SK-MEL-5 (cell line): ENCODE measurements at regions not wholly inside any gene's neighbourhood (a gene's known extent, or its start where the extent isn't known, plus 50 kb on each side); places are given as distances from the start of the nearest gene placed in this dataset.
"Not testable (repeated sequence)": the region's sequence is repeated elsewhere in the genome, so short reads cannot be mapped to it uniquely, and the experiment has no call there.

Experiments
- DNase-seq: peaks from one replicate; pipeline ENCODE4 v3.0.0-alpha.2; 2016; ENCODE audit warnings: low read depth, low spot score
- in situ Hi-C: cut with HindIII; loops from 2 replicates; pipeline ENCODE4 v1.10.0; 2016; ENCODE audit warnings: low sequenced_read_pairs, high pct_unique_total_duplicates, low pct_unique_long_range_greater_than_20kb

- no peak for DNase-seq
- in situ Hi-C loops, result no loop called here
These were observed 165.2 kb downstream of the TMEM200C start for GRCh38 chr18:5729983-5730699.

DNA sequence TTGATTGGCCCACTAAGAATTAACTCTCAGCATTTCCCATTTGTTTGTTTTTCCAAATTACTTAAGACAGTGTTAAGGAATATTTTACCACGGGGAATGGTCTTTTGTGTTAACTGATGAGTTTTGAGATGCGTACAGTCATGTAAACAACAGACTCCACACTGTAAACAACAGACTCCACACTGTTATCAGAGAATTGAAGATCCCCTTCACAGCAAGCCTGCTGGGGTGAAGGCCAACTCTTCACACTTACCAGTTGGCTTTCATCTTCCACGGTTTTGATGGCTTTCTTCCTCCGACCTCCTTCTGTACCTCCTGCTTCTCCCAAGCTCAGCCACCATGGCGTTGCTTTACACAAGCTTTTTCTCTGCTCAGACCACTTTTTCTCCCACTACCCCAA is 166.8 kb downstream of the TMEM200C start:
- in situ Hi-C loops, result no loop called here
- no peak for DNase-seq

DNA sequence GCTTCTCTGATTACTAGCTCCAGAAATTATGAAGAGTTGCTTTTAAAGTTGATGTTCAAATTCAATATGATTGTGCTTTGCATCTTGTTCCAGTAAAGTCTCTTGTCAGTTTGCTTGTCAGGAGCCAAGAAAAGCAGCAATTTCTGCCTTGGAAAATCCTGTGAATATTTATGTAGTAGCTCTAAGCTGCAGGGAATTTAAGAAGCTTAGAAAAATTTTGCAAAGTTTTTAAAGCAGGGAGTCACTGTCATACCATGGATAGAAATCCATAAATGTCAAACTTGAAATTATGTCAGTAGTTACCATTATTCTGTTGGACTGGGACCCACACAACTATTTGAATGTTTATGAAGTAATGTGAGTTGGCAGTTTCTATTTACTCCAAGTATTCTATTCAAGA is 169.3 kb downstream of the TMEM200C start:
- DNase-seq, result no peak
- in situ Hi-C loops, result no loop called here

- in situ Hi-C loops, result no loop called here
- no peak for DNase-seq
These were observed 173.4 kb downstream of the TMEM200C start for GRCh38 chr18:5721924-5722323.

DNA sequence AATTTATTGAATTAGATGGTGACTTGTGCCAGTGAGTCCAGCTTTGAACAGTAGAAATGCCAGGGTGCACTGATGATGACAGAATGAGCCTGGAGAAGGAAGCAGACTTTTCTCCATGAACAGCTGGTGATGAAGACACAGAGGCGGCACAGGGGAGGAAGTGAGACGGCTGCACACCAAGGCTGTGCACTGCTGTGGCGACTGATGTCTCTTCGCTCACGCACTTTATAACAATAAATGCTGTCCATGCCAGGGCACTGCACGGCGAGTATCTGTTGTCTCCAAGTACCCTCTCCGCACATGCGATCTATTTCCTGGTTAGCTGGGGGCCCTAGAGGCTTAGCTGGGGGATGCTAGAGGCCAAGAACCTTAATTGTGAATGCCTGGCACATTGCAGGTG is 175.2 kb downstream of the TMEM200C start:
- in situ Hi-C loops, result no loop called here

DNA sequence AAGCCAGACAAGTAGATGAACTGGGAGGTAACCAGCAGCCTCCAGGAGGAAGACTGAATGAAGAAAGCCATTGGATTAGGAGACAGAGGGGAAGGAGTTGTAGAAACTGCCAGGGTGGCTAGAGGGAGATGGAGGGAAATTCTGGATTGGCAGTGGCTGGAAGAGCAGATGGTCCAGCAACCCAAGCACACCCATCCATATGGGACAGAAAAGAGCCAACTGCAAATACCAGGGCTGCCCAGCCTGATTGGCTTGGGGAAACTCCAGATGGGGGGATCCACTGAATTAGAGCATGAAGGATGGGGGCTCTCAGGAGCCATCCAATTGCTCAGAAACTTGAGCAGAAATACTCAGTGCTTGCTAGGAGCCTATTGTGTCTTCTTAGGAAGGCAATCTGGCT is 173.5 kb upstream of the EPB41L3 start:
- in situ Hi-C loops, result no loop called here
- DNase-seq, result no peak

More for the DNA sequence above, 175.2 kb downstream of the TMEM200C start:
- DNase-seq, result no peak

DNA sequence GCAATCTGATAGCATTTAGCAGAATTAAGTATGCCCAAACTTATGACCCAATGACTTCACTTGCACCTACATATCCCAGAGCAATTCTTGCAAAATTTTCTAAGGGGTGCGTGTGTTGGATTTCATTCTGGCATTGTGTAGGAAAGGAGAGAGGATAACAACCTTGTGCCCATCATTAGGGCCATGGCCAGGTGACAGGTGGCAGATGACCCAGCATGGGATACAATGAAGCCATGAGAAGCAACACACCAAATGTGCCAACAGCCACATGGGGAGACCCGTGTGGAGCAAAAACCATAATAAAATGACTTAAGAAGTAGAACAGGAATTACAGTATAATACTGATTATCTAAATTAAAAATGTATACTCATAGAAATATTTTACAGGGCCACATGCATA is 166.9 kb upstream of the EPB41L3 start:
- in situ Hi-C loops, result no loop called here

GRCh38 chr18:5710235-5710634 is 166.4 kb upstream of the EPB41L3 start:
- in situ Hi-C loops, result no loop called here
- no peak for DNase-seq

More for the DNA sequence above, 166.9 kb upstream of the EPB41L3 start:
- no peak for DNase-seq

DNA sequence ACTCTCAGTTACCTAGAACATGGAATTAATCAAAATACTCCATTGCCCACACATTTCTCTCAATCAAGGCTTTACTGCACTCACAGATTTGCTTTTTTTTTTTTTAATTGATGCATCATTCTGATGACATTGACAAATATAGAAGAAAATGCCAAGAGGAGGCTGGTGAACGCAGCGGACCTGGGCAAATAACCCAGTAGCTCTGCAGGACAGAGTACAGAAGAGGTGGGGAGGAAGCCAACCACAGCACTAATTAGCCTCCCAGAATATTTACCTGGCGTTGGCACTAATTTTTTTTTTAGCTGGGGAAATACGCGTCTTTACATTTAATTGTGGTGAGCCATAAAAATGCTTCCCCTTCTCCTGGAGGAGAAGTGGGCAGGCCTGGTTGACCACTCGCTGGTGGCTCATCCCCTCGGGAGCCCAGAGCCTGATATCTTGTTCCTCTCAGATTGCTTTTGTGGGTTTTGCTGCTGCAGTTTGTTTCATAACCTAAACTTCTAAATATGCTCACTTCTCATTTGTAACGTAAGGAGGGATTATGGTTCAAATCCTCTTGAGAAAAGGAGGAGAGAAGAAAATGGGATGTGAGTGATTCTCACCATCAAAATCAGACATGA is 165.8 kb upstream of the EPB41L3 start:
- in situ Hi-C loops, result no loop called here
- DNase-seq, result no peak

DNA sequence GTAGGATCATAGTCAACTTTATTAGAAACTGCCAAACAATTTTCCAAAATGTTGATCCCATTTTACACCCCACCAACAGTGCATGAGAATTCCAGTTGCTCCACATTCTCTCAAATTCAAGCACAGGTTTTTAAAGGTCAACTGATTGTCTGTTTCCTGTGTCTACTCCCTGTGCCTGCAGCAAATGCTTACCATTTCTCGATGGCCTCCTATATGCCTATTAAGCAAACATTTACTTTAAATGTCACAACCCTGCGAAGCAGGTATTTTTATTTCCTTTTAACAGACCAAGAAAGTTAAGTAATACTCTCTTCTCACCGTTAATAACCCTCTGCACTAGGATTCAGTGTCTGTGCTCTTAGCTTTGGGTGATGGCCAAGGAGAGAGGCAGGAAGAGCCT is 163.8 kb upstream of the EPB41L3 start:
- no peak for DNase-seq
- in situ Hi-C loops, result no loop called here

DNA sequence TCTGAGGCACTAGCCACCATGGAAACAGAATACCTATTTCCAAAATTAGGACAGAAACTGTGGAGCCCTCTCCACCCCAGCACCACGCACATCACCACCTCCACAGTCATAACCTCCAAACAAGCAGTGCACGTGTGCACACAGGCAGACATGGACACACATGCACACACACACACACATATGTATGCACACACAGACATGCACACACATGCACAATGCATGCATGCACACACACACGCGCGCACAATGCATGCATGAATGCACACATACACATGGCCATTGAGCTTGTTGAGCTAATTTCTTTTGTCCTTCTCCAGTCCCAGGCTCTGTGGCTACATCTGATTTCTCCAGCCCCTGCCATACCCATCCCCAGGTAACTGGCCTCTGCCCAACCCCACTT is 161.6 kb upstream of the EPB41L3 start:
- no peak for DNase-seq
- in situ Hi-C loops, result no loop called here

DNA sequence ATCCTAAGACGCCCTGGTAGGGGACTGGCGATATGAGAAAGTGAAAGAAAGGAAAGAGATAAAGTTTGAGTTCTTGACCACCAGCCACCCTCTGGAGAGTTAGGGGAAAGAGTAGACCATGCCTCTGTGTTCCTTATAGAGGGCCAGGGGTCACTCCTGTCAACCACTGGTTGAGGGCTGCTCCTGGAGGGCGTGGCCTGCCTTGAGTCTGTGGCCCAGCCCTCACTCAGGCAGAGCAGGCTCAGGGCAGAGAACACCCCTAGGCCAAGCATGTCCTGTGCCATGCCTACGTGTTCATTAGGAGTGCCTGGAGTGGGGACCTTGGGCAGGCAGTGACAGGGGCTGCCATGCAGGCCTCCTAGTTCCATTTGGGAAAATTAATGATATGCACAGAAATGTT is 161.1 kb upstream of the EPB41L3 start:
- in situ Hi-C loops, result no loop called here
- DNase-seq, result no peak

DNA sequence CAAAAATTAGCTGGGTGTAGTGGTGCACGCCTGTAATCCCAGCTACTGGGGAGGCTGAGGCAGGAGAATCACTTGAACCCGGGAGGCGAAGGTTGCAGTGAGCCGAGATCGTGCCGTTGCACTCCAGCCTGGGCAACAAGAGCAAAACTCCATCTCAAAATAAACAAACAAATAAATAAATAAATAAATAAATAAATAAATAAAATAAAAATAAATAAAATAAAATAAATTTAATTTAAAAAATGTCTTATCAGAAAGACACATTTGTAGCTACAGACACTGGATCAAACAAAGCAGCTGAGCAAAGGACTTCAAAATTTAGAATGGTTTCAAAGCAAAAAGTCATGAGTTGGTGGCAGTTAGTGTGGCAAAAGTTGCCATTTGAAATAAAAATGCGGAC is 158.2 kb upstream of the EPB41L3 start:
- DNase-seq, in situ Hi-C loops: not testable (repeated sequence)

GRCh38 chr18:5693699-5694294 is 150.0 kb upstream of the EPB41L3 start:
- no peak for DNase-seq
- in situ Hi-C loops, result no loop called here

- DNase-seq, result no peak
- in situ Hi-C loops, result no loop called here
These were observed 135.1 kb upstream of the EPB41L3 start for GRCh38 chr18:5678779-5679406.

DNA sequence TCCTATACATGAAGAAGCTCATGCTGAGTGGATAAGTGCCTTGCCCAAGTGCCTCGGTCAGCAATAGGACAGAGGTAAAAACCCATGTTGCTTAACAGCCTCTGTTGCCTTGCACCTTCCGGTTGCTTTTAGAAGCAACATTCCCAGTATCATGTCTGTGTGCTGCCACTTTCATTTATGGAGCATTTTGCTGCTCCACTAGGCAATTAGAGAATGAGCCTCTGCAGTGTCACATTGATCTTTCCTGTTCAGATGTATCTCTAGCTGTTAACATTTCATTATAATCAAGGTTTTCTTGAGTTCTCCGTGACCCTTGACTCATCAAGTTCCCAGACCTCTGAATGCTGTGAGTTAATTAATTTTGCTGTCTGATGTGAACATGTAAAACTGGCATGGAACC is 134.5 kb upstream of the EPB41L3 start:
- DNase-seq, result no peak
- in situ Hi-C loops, result no loop called here

- in situ Hi-C loops, result no loop called here
- DNase-seq, result no peak
These were observed 129.8 kb upstream of the EPB41L3 start for GRCh38 chr18:5673616-5674015.

DNA sequence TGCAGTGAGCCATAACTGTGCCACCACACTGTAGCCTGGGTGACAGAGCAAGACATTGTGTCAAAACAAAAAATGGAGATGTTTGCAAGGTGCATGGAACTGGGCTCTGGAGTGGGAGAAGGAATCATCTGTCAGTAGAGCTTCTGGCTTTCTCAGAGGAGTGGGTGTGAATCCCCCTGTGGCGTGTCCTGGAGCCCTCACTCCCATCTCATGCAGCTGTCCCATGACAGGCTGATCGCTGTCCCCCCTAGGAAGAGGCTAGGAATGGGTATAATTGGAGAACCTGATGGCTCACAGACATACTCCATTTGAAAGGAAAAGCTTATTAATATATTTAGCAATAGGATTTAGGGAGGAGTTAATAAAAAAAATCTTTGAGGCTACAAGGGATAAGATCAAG is 125.8 kb upstream of the EPB41L3 start:
- in situ Hi-C loops, result no loop called here
- DNase-seq, result no peak
